ENCODE measurements at regions not wholly inside any gene's neighbourhood (a gene's known extent, or its start where the extent isn't known, plus 50 kb on each side); places are given as distances from the start of the nearest gene placed in this dataset.

DNA sequence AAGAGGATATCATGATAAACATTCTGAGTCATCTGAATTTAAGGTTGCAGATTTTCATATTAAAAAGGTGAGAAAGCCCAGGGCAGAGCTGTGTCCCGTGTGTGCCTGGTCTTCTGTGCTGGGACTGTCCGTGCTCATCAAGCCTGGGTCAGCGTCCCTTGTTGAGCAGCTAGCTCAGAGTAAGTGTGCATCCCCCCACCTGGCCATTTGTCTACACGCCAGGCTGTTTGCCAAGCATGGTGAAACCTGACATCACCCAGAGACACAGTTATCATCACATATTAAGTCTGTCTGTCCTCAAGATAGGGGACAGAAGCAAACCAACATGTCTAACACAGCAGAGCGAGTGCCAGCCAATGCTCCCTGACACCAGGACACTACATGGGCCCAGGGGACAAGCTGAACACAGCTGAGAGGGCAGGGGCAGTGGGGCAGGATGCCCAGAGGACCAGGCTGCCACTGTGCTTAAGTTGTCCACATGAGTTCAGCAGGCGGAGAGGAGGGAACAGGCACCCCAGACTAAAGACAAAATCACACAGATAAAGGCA lies 57.9 kb upstream of the CNEP1R1 start:
- Mint-ChIP-seq H3K4me1 (ENCODE audit: low read depth) (no peaks in the 10 kb centered on the region), H3K4me3 (no peak overlapping the region), H3K27me3 (ENCODE audit: insufficient read depth) (peaks cover 42% of the 10 kb centered on the region), H3K27ac (no peak overlapping the region), H3K36me3 (ENCODE audit: low read depth) (no peaks in the 10 kb centered on the region), H3K9me3 (no peaks in the 10 kb centered on the region)
- no peak for DNase-seq
- TF ChIP-seq, protein P1, sequence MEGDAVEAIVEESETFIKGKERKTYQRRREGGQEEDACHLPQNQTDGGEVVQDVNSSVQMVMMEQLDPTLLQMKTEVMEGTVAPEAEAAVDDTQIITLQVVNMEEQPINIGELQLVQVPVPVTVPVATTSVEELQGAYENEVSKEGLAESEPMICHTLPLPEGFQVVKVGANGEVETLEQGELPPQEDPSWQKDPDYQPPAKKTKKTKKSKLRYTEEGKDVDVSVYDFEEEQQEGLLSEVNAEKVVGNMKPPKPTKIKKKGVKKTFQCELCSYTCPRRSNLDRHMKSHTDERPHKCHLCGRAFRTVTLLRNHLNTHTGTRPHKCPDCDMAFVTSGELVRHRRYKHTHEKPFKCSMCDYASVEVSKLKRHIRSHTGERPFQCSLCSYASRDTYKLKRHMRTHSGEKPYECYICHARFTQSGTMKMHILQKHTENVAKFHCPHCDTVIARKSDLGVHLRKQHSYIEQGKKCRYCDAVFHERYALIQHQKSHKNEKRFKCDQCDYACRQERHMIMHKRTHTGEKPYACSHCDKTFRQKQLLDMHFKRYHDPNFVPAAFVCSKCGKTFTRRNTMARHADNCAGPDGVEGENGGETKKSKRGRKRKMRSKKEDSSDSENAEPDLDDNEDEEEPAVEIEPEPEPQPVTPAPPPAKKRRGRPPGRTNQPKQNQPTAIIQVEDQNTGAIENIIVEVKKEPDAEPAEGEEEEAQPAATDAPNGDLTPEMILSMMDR (IDR thresholded peaks at IDR 0.05) = no peak

- Mint-ChIP-seq H3K27ac (no peak overlapping the region), H3K27me3 (ENCODE audit: insufficient read depth) (peaks cover 41% of the 10 kb centered on the region), H3K4me1 (ENCODE audit: low read depth) (no peaks in the 10 kb centered on the region), H3K36me3 (ENCODE audit: low read depth) (no peaks in the 10 kb centered on the region), H3K4me3 (no peak overlapping the region), H3K9me3 (no peaks in the 10 kb centered on the region)
- no peak for DNase-seq
- TF ChIP-seq, protein P1 (IDR thresholded peaks at IDR 0.05) = no peak
Measured at GRCh38 chr16:49969091-49970030, 55.7 kb upstream of the CNEP1R1 start.

GRCh38 chr16:49970797-49971431 lies 54.1 kb upstream of the CNEP1R1 start:
- Mint-ChIP-seq H3K4me3 (no peak overlapping the region), H3K27me3 (ENCODE audit: insufficient read depth) (peaks cover 40% of the 10 kb centered on the region), H3K9me3 (no peaks in the 10 kb centered on the region), H3K36me3 (ENCODE audit: low read depth) (no peaks in the 10 kb centered on the region), H3K4me1 (ENCODE audit: low read depth) (no peaks in the 10 kb centered on the region), H3K27ac (no peak overlapping the region)
- TF ChIP-seq, protein P1 (IDR thresholded peaks at IDR 0.05) = no peak
- DNase-seq = no peak

DNA sequence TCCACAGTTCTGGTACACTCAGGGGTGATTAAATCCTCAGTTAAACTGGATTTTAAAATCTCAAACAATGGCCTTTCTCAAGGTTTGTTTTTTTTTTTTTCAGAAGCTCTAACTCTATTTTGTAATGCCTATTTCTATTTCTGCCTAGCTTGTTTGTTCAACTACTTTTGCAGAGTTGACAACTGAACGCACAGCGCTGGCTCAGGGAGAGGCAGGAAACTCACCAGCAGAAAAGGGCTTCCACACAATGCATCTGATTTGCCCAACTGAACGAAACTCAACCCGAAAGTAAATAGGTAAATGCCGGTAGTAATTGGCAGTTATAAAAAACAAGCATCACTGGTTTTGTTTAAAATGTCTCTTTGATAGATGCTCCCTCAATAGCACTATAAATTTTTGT lies 52.7 kb upstream of the CNEP1R1 start:
- TF ChIP-seq, protein P1 (IDR thresholded peaks at IDR 0.05) = no peak
- H3K4me1 Mint-ChIP-seq (ENCODE audit: low read depth) = no peaks in the 10 kb centered on the region
- H3K4me3 Mint-ChIP-seq = no peak overlapping the region
- peaks cover 33% of the 10 kb centered on the region for H3K27me3 Mint-ChIP-seq (ENCODE audit: insufficient read depth)
- H3K27ac Mint-ChIP-seq = no peak overlapping the region
- no peak for DNase-seq
- H3K36me3 Mint-ChIP-seq (ENCODE audit: low read depth) = no peaks in the 10 kb centered on the region
- no peaks in the 10 kb centered on the region for H3K9me3 Mint-ChIP-seq

DNA sequence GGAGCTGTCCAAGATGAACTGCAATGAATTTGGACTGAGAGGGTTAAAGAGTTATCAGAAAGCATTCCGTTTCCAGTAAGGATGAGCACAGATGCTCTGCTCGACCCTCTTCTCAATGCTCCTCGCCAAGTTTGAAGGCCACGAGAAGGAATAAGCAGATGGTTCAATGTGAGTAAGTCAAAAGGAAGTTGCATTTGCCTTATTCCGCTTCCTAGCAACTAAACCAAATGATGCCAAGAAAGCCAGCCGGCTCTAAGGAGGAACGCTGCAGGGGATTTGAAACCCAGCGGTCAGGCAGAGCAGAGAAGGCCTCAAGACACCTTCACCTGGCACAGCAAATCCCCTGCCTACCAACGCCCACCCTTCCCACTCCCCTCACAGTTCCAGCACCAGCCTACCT lies 52.1 kb upstream of the CNEP1R1 start:
- H3K27ac Mint-ChIP-seq = no peak overlapping the region
- no peaks in the 10 kb centered on the region for H3K9me3 Mint-ChIP-seq
- no peaks in the 10 kb centered on the region for H3K4me1 Mint-ChIP-seq (ENCODE audit: low read depth)

More for the DNA sequence above, 52.1 kb upstream of the CNEP1R1 start:
- no peaks in the 10 kb centered on the region for H3K36me3 Mint-ChIP-seq (ENCODE audit: low read depth)
- H3K4me3 Mint-ChIP-seq = no peak overlapping the region
- no peak for DNase-seq
- TF ChIP-seq, protein P1 (IDR thresholded peaks at IDR 0.05) = no peak
- peaks cover 28% of the 10 kb centered on the region for H3K27me3 Mint-ChIP-seq (ENCODE audit: insufficient read depth)

All from HFFc6 (cell line).